Mucosa of stomach (tissue), 1 donor: ENCODE measurements at regions not wholly inside any gene's neighbourhood (a gene's known extent, or its start where the extent isn't known, plus 50 kb on each side); places are given as distances from the start of the nearest gene placed in this dataset.

Experiments
- H3K27me3 ChIP-seq: one replicate; pipeline ENCODE4 v1.7.0; 2013; ENCODE audit warnings: mild to moderate bottlenecking, low read length; ENCODE audit not compliant: control insufficient read depth, insufficient read depth
- H3K36me3 ChIP-seq: one replicate; pipeline ENCODE4 v1.7.0; 2013; ENCODE audit warnings: low read length; ENCODE audit not compliant: control insufficient read depth, insufficient read depth
- H3K4me1 ChIP-seq: one replicate; pipeline ENCODE4 v1.7.0; 2013; ENCODE audit warnings: mild to moderate bottlenecking, low read length; ENCODE audit not compliant: control insufficient read depth, insufficient read depth
- H3K4me3 ChIP-seq: one replicate; pipeline ENCODE4 v1.7.0; 2013; ENCODE audit warnings: low read length
- H3K9ac ChIP-seq: one replicate; pipeline ENCODE4 v1.7.0; 2013; ENCODE audit warnings: mild to moderate bottlenecking, low read length, moderate library complexity
- H3K9me3 ChIP-seq: one replicate; pipeline ENCODE4 v1.7.0; 2013; ENCODE audit warnings: mild to moderate bottlenecking, low read length, moderate library complexity; ENCODE audit not compliant: control insufficient read depth
- donor health status: Pancreatic carcinoma.

DNA sequence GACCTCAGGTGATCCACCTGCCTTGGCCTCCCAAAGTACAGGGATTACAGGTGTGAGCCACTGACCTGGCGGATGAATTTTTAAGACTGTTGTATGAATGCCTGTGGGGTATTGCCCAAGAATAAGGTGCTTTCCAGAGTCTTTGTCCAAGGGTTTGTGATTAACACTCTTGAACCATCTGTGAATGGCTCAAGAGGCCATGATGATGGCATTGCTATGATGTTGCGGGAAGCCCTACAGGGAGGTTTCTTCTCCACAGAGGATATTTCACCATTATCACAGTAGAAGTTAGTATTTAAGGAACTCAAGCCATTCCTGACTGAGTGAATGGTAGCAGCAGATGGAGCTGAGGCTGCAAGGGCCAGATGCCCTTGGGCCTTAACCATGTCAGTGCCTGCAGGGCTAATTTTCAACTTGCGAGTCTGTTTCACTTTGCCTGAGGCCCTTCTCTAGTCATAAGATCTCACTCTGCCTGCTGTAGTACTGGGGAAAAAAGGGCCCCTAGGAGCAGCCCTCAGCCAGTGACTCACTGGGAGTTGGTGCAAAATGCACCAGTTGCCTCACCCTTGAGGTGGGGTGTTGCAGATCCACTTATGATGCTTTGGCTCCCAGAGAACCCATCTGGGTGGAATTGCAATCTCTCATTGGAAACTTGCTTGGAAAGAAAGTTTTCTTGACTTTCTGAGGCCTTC is 108.6 kb upstream of the FLRT2 start:
- no peaks in the 10 kb centered on the region for H3K9me3 ChIP-seq
- no peaks in the 10 kb centered on the region for H3K36me3 ChIP-seq
- no peak overlapping the region for H3K4me3 ChIP-seq
- no peaks in the 10 kb centered on the region for H3K4me1 ChIP-seq
- H3K9ac ChIP-seq = no peak overlapping the region
- H3K27me3 ChIP-seq = no peaks in the 10 kb centered on the region

DNA sequence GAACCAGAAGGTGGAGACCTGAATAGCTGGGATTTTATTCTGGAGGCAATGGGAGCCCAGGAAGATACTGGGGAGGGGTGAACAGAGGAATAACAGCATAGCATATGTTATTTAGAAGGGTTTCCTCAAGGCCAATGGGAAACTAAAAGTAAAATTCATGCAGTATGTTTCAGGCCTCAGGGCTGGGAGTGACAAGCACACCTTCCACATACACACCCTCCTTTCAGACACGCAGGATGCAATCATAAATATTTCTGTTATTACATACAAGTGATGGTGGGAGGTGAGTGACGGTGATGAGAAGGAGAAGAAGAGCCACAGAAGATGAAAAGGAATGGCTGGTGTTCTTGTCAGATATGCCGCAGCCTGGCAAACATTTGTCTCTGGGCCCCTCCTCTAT is 106.1 kb upstream of the FLRT2 start:
- H3K4me1 ChIP-seq = no peaks in the 10 kb centered on the region
- H3K27me3 ChIP-seq = no peaks in the 10 kb centered on the region
- no peak overlapping the region for H3K4me3 ChIP-seq
- no peak overlapping the region for H3K9ac ChIP-seq
- H3K36me3 ChIP-seq = no peaks in the 10 kb centered on the region
- H3K9me3 ChIP-seq = no peaks in the 10 kb centered on the region

DNA sequence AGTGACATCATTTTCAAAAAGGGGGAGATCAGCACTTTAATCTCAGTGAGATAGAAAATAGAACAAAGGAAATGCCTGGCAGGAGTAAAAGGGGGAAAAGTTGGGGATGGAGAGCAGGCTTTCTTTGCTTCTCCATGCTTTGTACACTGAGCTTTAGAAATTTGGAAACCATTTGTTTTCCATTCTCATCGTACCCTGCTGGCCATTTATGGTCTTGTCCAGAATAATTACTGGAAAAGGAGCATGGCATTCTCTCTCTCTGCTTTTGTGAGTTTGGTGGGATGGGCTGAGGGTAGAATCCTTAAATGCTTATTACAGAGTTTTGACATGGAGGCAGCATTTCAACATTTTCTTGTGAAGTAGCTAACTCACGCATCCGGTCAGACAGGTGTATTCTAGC is 104.4 kb upstream of the FLRT2 start:
- Histone ChIP-seq H3K36me3 (no peaks in the 10 kb centered on the region), H3K4me3 (no peak overlapping the region), H3K4me1 (no peaks in the 10 kb centered on the region), H3K27me3 (no peaks in the 10 kb centered on the region), H3K9ac (no peak overlapping the region), H3K9me3 (no peaks in the 10 kb centered on the region)

DNA sequence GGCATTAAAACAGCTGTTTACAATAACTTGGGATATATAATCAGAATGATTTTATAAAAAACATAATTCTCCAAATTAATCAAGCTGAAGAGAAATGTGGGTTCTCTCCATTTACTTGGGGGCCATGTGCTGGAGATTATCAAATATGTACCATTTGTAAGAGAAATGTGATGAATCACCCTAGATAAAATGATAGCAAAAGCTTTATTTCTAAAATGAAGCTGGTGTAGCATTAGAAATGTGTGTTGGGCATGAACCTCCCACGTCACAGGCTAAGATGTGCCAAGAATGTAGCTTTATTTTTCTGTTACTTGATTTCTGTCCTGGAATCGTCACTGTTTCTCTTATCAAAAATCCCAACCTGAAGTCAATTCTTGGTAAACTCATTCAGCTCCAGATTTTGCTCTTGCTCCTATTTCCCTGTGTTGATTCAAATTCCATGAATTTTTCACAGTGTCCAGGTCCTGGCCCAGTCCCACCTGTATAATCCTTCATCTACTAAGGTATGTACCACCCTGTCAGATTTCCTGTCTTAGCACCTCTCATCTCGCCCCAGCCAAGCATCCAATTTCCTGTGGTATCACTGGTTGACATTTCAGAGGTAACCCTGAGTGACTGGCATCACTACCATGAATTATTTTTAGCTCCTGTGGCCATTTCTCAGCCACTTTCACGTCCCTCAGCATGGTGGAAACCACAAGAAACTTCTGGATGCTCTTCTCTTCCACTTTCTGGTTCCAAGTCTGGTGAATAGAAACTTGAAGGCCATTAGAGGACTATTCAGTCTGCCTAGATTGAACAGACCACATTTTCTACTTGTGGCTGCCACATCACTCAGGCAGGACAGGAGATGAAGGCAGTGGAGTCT is 103.6 kb upstream of the FLRT2 start:
- Histone ChIP-seq H3K9me3 (no peaks in the 10 kb centered on the region), H3K36me3 (no peaks in the 10 kb centered on the region), H3K9ac (no peak overlapping the region), H3K4me1 (no peaks in the 10 kb centered on the region), H3K27me3 (no peaks in the 10 kb centered on the region), H3K4me3 (no peak overlapping the region)

GRCh38 chr14:85428926-85429325 is 101.0 kb upstream of the FLRT2 start:
- no peak overlapping the region for H3K4me3 ChIP-seq
- H3K36me3 ChIP-seq = no peaks in the 10 kb centered on the region
- no peaks in the 10 kb centered on the region for H3K4me1 ChIP-seq
- no peaks in the 10 kb centered on the region for H3K27me3 ChIP-seq
- no peak overlapping the region for H3K9ac ChIP-seq
- no peaks in the 10 kb centered on the region for H3K9me3 ChIP-seq

GRCh38 chr14:85437148-85437547 is 92.8 kb upstream of the FLRT2 start:
- Histone ChIP-seq H3K9me3 (no peaks in the 10 kb centered on the region), H3K27me3 (no peaks in the 10 kb centered on the region), H3K36me3 (no peaks in the 10 kb centered on the region), H3K4me1 (no peaks in the 10 kb centered on the region), H3K4me3 (no peak overlapping the region), H3K9ac (no peak overlapping the region)

DNA sequence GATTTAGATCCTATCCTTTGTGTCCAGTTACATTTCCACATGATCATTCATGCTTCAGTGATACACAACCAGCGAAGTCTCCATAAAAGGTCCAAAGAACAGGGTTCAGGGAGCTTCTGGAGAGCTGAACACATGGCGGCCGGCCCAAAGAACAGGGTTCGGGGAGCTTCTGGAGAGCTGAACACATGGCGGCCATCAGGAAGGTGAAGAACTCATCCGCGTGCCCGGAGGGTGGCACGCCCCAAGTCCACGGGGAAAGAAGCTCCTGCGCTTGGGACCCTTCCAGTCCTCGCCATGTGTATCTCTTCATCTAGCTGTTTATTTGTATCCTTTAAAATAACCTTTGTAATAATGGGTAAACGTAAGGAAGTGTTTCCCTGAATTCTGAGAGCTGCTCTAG is 91.9 kb upstream of the FLRT2 start:
- no peaks in the 10 kb centered on the region for H3K4me1 ChIP-seq
- H3K9ac ChIP-seq = no peak overlapping the region
- H3K4me3 ChIP-seq = no peak overlapping the region
- no peaks in the 10 kb centered on the region for H3K36me3 ChIP-seq
- no peaks in the 10 kb centered on the region for H3K27me3 ChIP-seq
- H3K9me3 ChIP-seq = no peaks in the 10 kb centered on the region

DNA sequence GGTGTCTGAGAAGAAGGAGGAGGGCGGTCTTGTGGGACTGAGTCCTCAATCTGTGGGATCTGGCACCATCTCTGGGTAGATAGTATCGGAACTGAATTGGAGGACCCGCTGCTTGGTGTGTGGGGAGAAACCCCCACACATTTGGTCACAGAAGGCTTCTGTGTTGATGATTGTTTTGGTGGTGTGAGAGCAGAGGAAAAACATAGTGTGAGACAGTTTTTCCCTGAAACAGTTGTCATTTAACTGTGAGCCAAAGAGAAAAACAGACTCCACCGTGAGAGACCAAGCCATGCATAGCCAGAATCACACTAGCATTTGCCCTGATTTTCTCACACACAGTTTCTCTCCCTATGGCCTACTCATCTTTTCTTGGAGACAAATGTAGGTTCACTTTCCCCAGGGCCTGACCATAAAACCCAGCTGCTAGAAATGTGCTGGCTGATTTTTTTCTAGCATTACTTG is 91.4 kb upstream of the FLRT2 start:
- Histone ChIP-seq H3K4me1 (no peaks in the 10 kb centered on the region), H3K9me3 (no peaks in the 10 kb centered on the region)

GRCh38 chr14:85439696-85440328 is 90.1 kb upstream of the FLRT2 start:
- Histone ChIP-seq H3K4me1 (no peaks in the 10 kb centered on the region), H3K4me3 (no peak overlapping the region), H3K9me3 (no peaks in the 10 kb centered on the region), H3K36me3 (no peaks in the 10 kb centered on the region), H3K27me3 (no peaks in the 10 kb centered on the region), H3K9ac (no peak overlapping the region)

More for the DNA sequence above, 91.4 kb upstream of the FLRT2 start:
- Histone ChIP-seq H3K36me3 (no peaks in the 10 kb centered on the region), H3K27me3 (no peaks in the 10 kb centered on the region), H3K9ac (no peak overlapping the region), H3K4me3 (no peak overlapping the region)

- H3K36me3 ChIP-seq = no peaks in the 10 kb centered on the region
- H3K9me3 ChIP-seq = no peaks in the 10 kb centered on the region
- no peaks in the 10 kb centered on the region for H3K4me1 ChIP-seq
- H3K4me3 ChIP-seq = no peak overlapping the region
- H3K9ac ChIP-seq = no peak overlapping the region
- H3K27me3 ChIP-seq = no peaks in the 10 kb centered on the region
Observed at GRCh38 chr14:85441909-85442643, 87.9 kb upstream of the FLRT2 start.

- H3K27me3 ChIP-seq = no peaks in the 10 kb centered on the region
- no peak overlapping the region for H3K9ac ChIP-seq
- H3K9me3 ChIP-seq = no peaks in the 10 kb centered on the region
- no peaks in the 10 kb centered on the region for H3K4me1 ChIP-seq
- H3K36me3 ChIP-seq = no peaks in the 10 kb centered on the region
- no peak overlapping the region for H3K4me3 ChIP-seq
Observed at GRCh38 chr14:85442996-85443395, 86.9 kb upstream of the FLRT2 start.
